SK-N-SH treated with all-trans-retinoic acid at 6 μM for 48 hours (cell line): ENCODE measurements at regions not wholly inside any gene's neighbourhood (a gene's known extent, or its start where the extent isn't known, plus 50 kb on each side); places are given as distances from the start of the nearest gene placed in this dataset.

Experiments used
- ATAC-seq: fragments of 200-7000 bp; cut with Tn5 transposase; 3 replicates; pipeline ENCODE4 v1.9.1; 2020; ENCODE audit warnings: mild to moderate bottlenecking, moderate library complexity
- ARNTL ChIP-seq: fragments of 450-650 bp; formaldehyde crosslinking; IDR thresholded peaks from 2 replicates; pipeline ENCODE4 v1.5.0; 2020; ENCODE audit warnings: low read depth, mild to moderate bottlenecking, moderate library complexity, borderline replicate concordance
- BACH2 ChIP-seq: fragments of 250-450 bp; sonication (Bioruptor Pico); IDR thresholded peaks from 2 replicates; pipeline ENCODE4 v1.9.0; 2021; ENCODE audit warnings: mild to moderate bottlenecking, borderline replicate concordance
- CSDC2 ChIP-seq: fragments of 250-450 bp; sonication (Bioruptor Pico); IDR thresholded peaks from 2 replicates; pipeline ENCODE4 v1.5.0; 2020; ENCODE audit warnings: mild to moderate bottlenecking, moderate library complexity
- GLIS3 ChIP-seq: fragments of 250-450 bp; sonication (Bioruptor Pico); IDR thresholded peaks from 2 replicates; pipeline ENCODE4 v1.5.0; 2020; ENCODE audit warnings: mild to moderate bottlenecking, moderate library complexity
- ISL1 ChIP-seq: fragments of 250-450 bp; sonication (Bioruptor Pico); IDR thresholded peaks from 2 replicates; pipeline ENCODE4 v2.1.2; 2022; ENCODE audit warnings: mild to moderate bottlenecking, moderate library complexity
- OSR1 ChIP-seq: fragments of 250-450 bp; sonication (Bioruptor Pico); IDR thresholded peaks from 2 replicates; pipeline ENCODE4 v1.8.0; 2022; ENCODE audit warnings: moderate library complexity, mild to moderate bottlenecking, inconsistent platforms
- RARB ChIP-seq: fragments of 250-450 bp; sonication (Bioruptor Pico); IDR thresholded peaks from 2 replicates; pipeline ENCODE4 v1.8.0; 2021; ENCODE audit warnings: mild to moderate bottlenecking, moderate library complexity
- SNAI2 ChIP-seq: fragments of 250-450 bp; sonication (Bioruptor Pico); IDR thresholded peaks from 2 replicates; pipeline ENCODE4 v1.5.0; 2020; ENCODE audit warnings: mild to moderate bottlenecking, moderate library complexity
- TCF4 ChIP-seq: fragments of 250-450 bp; sonication (Bioruptor Pico); IDR thresholded peaks from 2 replicates; pipeline ENCODE4 v1.8.0; 2021; ENCODE audit warnings: mild to moderate bottlenecking, moderate library complexity, borderline replicate concordance
- TOX ChIP-seq: fragments of 250-450 bp; sonication (Bioruptor Pico); IDR thresholded peaks from 2 replicates; pipeline ENCODE4 v1.8.0; 2021; ENCODE audit warnings: mild to moderate bottlenecking, moderate library complexity, borderline replicate concordance
- ZC3H10 ChIP-seq: fragments of 250-450 bp; sonication (Bioruptor Pico); IDR thresholded peaks from 2 replicates; pipeline ENCODE4 v1.5.1; 2021; ENCODE audit warnings: mild to moderate bottlenecking, moderate library complexity
- ZFP3 ChIP-seq: fragments of 250-450 bp; sonication (Bioruptor Pico); IDR thresholded peaks from 2 replicates; pipeline ENCODE4 v1.5.0; 2020; ENCODE audit warnings: mild to moderate bottlenecking, moderate library complexity
- ZFP30 ChIP-seq: fragments of 450-650 bp; formaldehyde crosslinking; IDR thresholded peaks from 2 replicates; pipeline ENCODE4 v1.5.0; 2022; ENCODE audit warnings: mild to moderate bottlenecking, moderate library complexity
- ZNF565 ChIP-seq: fragments of 450-650 bp; formaldehyde crosslinking; conservative IDR thresholded peaks from 2 replicates; pipeline ENCODE4 v1.5.0; 2020; ENCODE audit warnings: low read depth, mild to moderate bottlenecking, moderate library complexity
- ZNF8 ChIP-seq: fragments of 450-650 bp; formaldehyde crosslinking; IDR thresholded peaks from 2 replicates; pipeline ENCODE4 v1.5.0; 2020; ENCODE audit warnings: mild to moderate bottlenecking, moderate library complexity
- TF ChIP-seq, protein P1 (sequence below): fragments of 250-450 bp; sonication (Bioruptor Pico); IDR thresholded peaks from 2 replicates; pipeline ENCODE4 v1.8.0; 2021; ENCODE audit warnings: low read depth, mild to moderate bottlenecking, moderate library complexity, borderline replicate concordance
- TF ChIP-seq, protein P2 (sequence below): fragments of 250-450 bp; sonication (Bioruptor Pico); IDR thresholded peaks from 2 replicates; pipeline ENCODE4 v1.8.0; 2020; ENCODE audit warnings: mild to moderate bottlenecking, moderate library complexity, borderline replicate concordance
- TF ChIP-seq, protein P3 (sequence below): fragments of 250-450 bp; sonication (Bioruptor Pico); IDR thresholded peaks from 2 replicates; pipeline ENCODE4 v1.5.1; 2020; ENCODE audit warnings: low read depth, mild to moderate bottlenecking, moderate library complexity
- TF ChIP-seq, protein P4 (sequence below): fragments of 250-450 bp; sonication (Bioruptor Pico); IDR thresholded peaks from 2 replicates; pipeline ENCODE4 v1.5.0; 2020; ENCODE audit warnings: mild to moderate bottlenecking, moderate library complexity

DNA sequence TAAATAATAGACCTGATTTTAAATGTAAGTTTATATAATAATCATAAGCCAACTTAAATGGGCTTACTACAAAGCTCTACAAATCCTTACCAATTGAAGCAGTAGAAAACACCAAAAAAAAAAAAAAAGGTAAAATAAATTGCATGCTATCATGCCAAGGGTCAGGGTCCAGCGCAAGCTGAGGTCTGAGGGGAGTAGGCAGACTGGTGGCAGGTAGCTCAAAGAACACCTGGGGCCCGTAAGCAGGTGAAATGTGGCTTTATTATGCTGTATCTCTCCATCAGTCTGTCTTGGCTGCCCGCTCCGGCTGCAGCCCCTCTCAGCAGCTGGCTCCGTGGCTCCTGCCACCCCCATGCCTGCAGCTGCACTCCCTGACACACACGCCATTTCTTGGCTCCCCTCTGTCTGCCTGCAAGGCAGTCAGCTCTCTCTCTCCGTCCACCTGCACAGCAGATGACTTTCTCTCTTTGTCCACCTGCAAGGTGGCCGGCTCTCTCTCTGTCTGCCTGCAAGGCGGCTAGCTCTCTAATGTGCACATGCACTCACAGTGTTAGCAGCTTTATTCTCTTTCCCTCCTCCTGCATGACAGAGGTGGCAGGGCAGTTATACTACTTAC lies 209.4 kb upstream of the UGT8 start:
- no peak for ATAC-seq
- TF ChIP-seq, protein P1, sequence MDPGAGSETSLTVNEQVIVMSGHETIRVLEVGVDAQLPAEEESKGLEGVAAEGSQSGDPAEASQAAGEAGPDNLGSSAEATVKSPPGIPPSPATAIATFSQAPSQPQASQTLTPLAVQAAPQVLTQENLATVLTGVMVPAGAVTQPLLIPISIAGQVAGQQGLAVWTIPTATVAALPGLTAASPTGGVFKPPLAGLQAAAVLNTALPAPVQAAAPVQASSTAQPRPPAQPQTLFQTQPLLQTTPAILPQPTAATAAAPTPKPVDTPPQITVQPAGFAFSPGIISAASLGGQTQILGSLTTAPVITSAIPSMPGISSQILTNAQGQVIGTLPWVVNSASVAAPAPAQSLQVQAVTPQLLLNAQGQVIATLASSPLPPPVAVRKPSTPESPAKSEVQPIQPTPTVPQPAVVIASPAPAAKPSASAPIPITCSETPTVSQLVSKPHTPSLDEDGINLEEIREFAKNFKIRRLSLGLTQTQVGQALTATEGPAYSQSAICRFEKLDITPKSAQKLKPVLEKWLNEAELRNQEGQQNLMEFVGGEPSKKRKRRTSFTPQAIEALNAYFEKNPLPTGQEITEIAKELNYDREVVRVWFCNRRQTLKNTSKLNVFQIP = no peak
- no peak for TF ChIP-seq ZNF8 (CRISPR knock-in tag)
- TF ChIP-seq GLIS3 (CRISPR knock-in tag) = no peak
- TF ChIP-seq, protein P2, sequence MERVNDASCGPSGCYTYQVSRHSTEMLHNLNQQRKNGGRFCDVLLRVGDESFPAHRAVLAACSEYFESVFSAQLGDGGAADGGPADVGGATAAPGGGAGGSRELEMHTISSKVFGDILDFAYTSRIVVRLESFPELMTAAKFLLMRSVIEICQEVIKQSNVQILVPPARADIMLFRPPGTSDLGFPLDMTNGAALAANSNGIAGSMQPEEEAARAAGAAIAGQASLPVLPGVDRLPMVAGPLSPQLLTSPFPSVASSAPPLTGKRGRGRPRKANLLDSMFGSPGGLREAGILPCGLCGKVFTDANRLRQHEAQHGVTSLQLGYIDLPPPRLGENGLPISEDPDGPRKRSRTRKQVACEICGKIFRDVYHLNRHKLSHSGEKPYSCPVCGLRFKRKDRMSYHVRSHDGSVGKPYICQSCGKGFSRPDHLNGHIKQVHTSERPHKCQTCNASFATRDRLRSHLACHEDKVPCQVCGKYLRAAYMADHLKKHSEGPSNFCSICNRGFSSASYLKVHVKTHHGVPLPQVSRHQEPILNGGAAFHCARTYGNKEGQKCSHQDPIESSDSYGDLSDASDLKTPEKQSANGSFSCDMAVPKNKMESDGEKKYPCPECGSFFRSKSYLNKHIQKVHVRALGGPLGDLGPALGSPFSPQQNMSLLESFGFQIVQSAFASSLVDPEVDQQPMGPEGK = no peak
- no peak for TF ChIP-seq ISL1 (CRISPR knock-in tag)
- TF ChIP-seq, all 23 proteins: peak for 0

DNA sequence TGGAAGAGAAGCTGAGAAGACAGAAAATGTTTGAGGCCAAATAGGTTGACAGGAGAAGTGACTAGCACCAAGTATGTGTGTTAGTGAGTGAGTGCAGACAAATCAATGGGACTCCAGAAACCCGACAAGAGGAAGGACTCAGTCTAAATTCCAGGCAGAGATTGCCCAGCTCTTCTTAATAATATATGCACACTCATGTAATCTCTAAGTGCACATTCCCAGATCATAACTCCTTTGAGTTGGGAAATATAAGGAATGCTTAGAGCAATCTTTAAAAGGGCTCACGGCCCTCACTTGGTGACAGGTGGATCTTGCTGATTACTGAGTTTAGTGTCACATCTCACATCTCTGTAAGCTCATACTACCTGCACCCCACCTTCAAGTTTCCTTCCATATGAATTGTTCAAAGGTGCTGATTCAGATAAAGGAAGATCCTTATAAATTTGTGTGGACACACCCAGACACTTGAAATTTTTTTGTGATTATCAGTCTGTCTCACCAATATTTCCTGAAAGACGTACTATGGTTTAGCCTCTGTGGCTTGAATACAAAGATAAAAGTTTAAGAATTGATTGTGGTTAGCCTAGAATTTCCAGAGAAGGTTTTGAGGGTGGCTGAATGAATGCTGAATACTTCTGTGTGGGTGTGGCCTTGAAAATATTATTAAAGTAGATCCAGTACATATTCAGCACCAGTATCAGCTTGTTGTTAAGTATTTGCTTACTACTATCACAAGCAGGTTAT lies 205.1 kb upstream of the UGT8 start:
- no peak for TF ChIP-seq GLIS3 (CRISPR knock-in tag)
- no peak for TF ChIP-seq RARB
- no peak for TF ChIP-seq ZFP3 (CRISPR knock-in tag)
- TF ChIP-seq, protein P3, sequence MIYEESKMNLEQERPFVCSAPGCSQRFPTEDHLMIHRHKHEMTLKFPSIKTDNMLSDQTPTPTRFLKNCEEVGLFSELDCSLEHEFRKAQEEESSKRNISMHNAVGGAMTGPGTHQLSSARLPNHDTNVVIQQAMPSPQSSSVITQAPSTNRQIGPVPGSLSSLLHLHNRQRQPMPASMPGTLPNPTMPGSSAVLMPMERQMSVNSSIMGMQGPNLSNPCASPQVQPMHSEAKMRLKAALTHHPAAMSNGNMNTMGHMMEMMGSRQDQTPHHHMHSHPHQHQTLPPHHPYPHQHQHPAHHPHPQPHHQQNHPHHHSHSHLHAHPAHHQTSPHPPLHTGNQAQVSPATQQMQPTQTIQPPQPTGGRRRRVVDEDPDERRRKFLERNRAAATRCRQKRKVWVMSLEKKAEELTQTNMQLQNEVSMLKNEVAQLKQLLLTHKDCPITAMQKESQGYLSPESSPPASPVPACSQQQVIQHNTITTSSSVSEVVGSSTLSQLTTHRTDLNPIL (CRISPR knock-in tag) = no peak
- TF ChIP-seq, protein P4, sequence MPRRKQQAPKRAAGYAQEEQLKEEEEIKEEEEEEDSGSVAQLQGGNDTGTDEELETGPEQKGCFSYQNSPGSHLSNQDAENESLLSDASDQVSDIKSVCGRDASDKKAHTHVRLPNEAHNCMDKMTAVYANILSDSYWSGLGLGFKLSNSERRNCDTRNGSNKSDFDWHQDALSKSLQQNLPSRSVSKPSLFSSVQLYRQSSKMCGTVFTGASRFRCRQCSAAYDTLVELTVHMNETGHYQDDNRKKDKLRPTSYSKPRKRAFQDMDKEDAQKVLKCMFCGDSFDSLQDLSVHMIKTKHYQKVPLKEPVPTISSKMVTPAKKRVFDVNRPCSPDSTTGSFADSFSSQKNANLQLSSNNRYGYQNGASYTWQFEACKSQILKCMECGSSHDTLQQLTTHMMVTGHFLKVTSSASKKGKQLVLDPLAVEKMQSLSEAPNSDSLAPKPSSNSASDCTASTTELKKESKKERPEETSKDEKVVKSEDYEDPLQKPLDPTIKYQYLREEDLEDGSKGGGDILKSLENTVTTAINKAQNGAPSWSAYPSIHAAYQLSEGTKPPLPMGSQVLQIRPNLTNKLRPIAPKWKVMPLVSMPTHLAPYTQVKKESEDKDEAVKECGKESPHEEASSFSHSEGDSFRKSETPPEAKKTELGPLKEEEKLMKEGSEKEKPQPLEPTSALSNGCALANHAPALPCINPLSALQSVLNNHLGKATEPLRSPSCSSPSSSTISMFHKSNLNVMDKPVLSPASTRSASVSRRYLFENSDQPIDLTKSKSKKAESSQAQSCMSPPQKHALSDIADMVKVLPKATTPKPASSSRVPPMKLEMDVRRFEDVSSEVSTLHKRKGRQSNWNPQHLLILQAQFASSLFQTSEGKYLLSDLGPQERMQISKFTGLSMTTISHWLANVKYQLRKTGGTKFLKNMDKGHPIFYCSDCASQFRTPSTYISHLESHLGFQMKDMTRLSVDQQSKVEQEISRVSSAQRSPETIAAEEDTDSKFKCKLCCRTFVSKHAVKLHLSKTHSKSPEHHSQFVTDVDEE (CRISPR knock-in tag) = no peak
- TF ChIP-seq ZNF8 (CRISPR knock-in tag) = no peak
- no peak for ATAC-seq

DNA sequence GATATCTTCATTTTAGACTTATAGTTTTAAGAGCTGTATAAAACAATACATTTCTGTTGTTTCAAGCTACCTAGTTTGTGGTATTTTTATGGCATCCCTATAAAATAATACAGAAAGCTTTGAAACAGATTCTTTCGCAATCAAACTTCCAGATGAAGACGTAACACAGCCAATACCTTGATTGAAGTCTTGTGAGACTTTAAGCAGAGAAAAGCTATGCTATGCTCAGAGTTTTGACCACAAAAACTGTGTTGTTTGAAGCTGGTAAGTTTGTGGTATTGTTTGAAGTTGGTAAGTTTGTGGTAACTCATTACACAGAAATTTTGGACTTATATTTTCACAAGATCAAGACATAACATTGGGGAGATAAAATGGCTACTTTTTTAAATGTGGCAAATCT lies 201.8 kb upstream of the UGT8 start:
- ATAC-seq = no peak
- TF ChIP-seq ZNF565 (CRISPR knock-in tag) (no peak), ZC3H10 (CRISPR knock-in tag) (no peak), ARNTL (CRISPR knock-in tag) (no peak)

DNA sequence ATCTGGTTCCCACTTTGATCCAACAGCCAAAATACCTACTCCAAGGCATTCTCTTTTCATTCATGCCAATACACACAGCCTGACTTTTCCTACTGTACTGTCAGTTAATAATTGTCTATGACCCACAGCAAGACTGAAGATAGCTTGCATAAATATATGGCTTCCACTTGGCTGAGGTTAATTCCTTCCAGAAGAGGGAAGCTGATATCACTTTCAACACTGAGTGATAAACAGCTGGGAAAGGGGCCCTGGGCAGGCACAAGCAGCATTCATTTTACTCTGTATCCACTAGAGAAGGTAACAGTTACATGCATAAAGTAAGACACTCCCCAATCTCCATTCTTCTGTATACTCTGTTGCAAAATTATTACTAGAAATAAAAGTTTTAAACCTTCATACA lies 200.2 kb upstream of the UGT8 start:
- TF ChIP-seq CSDC2 (CRISPR knock-in tag) (no peak), BACH2 (CRISPR knock-in tag) (no peak), OSR1 (CRISPR knock-in tag) (no peak), TOX (CRISPR knock-in tag) (no peak), ZFP30 (CRISPR knock-in tag) (no peak), ARNTL (CRISPR knock-in tag) (no peak), ZNF565 (CRISPR knock-in tag) (no peak), SNAI2 (CRISPR knock-in tag) (no peak), ISL1 (CRISPR knock-in tag) (no peak), TCF4 (no peak)
- TF ChIP-seq, protein P4 (CRISPR knock-in tag) = no peak
- ATAC-seq = no peak
